WTC11 (cell line): ENCODE measurements at regions not wholly inside any gene's neighbourhood (a gene's known extent, or its start where the extent isn't known, plus 50 kb on each side); places are given as distances from the start of the nearest gene placed in this dataset.

Experiments used
- ATAC-seq: fragments of 200-7000 bp; cut with Tn5 transposase; 2 replicates; pipeline ENCODE4 v1.10.0; 2021; ENCODE audit warnings: mild to moderate bottlenecking, moderate library complexity
- CTCF ChIA-PET: fragments of 300-600 bp; sonication (Branson Sonifier 250); formaldehyde crosslinking; loops from one replicate; lab custom pipeline; 2021; ENCODE audit warnings: antibody characterized with exemption; lab: Charles Lee
- POLR2A ChIA-PET: fragments of 350-600 bp; sonication (Branson Sonifier 250); formaldehyde crosslinking; loops from one replicate; lab custom pipeline; 2021; ENCODE audit warnings: antibody characterized with exemption; lab: Charles Lee
- DNase-seq: peaks from one replicate; pipeline ENCODE4 v3.0.0; 2021; ENCODE audit warnings: low spot score
- H3K27ac Mint-ChIP-seq: 2 replicates; pipeline ENCODE4 v1.8.0; 2021; ENCODE audit warnings: mixed read lengths
- H3K27me3 Mint-ChIP-seq: 2 replicates; pipeline ENCODE4 v1.8.0; 2021; ENCODE audit warnings: low read depth, mild to moderate bottlenecking, moderate library complexity, mixed read lengths
- H3K36me3 Mint-ChIP-seq: 2 replicates; pipeline ENCODE4 v1.8.0; 2021; ENCODE audit warnings: mixed read lengths
- H3K4me1 Mint-ChIP-seq: 2 replicates; pipeline ENCODE4 v1.8.0; 2022; ENCODE audit warnings: mixed read lengths
- H3K4me3 Mint-ChIP-seq: 2 replicates; pipeline ENCODE4 v1.8.0; 2021; ENCODE audit warnings: mild to moderate bottlenecking, moderate library complexity, mixed read lengths
- H3K9me3 Mint-ChIP-seq: 2 replicates; pipeline ENCODE4 v1.8.0; 2021; ENCODE audit warnings: mixed read lengths
- ATF1 ChIP-seq: sonication (generic); formaldehyde crosslinking; IDR thresholded peaks from 2 replicates; pipeline ENCODE4 v1.8.1; 2023; ENCODE audit warnings: mild to moderate bottlenecking, moderate library complexity, missing genetic modification reagents
- E2F1 ChIP-seq: sonication (generic); formaldehyde crosslinking; IDR thresholded peaks from 2 replicates; pipeline ENCODE4 v1.8.0; 2022; ENCODE audit warnings: mild to moderate bottlenecking, missing genetic modification reagents
- FOXJ3 ChIP-seq: sonication (generic); formaldehyde crosslinking; IDR thresholded peaks from 2 replicates; pipeline ENCODE4 v1.9.0; 2021; ENCODE audit warnings: missing genetic modification reagents, mild to moderate bottlenecking, borderline replicate concordance
- GRHL2 ChIP-seq: fragments of 250-450 bp; sonication (Bioruptor Pico); IDR thresholded peaks from 2 replicates; pipeline ENCODE4 v1.8.0; 2022; ENCODE audit warnings: mild to moderate bottlenecking, moderate library complexity; ENCODE audit not compliant: insufficient replicate concordance, severe bottlenecking
- GTF2I ChIP-seq: fragments of 250-450 bp; sonication (Bioruptor Pico); conservative IDR thresholded peaks from 2 replicates; pipeline ENCODE4 v1.4.0; 2021; ENCODE audit warnings: mild to moderate bottlenecking
- JAZF1 ChIP-seq: fragments of 250-450 bp; sonication (Bioruptor Pico); IDR thresholded peaks from 2 replicates; pipeline ENCODE4 v1.9.0; 2021; ENCODE audit warnings: moderate library complexity, mild to moderate bottlenecking, inconsistent platforms
- KAT7 ChIP-seq: sonication (generic); formaldehyde crosslinking; IDR thresholded peaks from 2 replicates; pipeline ENCODE4 v1.8.1; 2023; ENCODE audit warnings: missing genetic modification reagents, mild to moderate bottlenecking, borderline replicate concordance
- NR1H2 ChIP-seq: sonication (generic); formaldehyde crosslinking; IDR thresholded peaks from 2 replicates; pipeline ENCODE4 v1.9.0; 2021; ENCODE audit warnings: mild to moderate bottlenecking, moderate library complexity, missing genetic modification reagents
- NR3C1 ChIP-seq: sonication (generic); formaldehyde crosslinking; conservative IDR thresholded peaks from 2 replicates; pipeline ENCODE4 v1.8.1; 2023; ENCODE audit warnings: low read depth, mild to moderate bottlenecking, missing genetic modification reagents
- STAT6 ChIP-seq: sonication (generic); formaldehyde crosslinking; conservative IDR thresholded peaks from 2 replicates; pipeline ENCODE4 v1.8.1; 2023; ENCODE audit warnings: mild to moderate bottlenecking, low read depth, missing genetic modification reagents, moderate library complexity
- TP53 ChIP-seq: sonication (generic); formaldehyde crosslinking; IDR thresholded peaks from 2 replicates; pipeline ENCODE4 v1.8.1; 2023; ENCODE audit warnings: mild to moderate bottlenecking, missing genetic modification reagents
- ZBTB21 ChIP-seq: sonication (generic); formaldehyde crosslinking; IDR thresholded peaks from 2 replicates; pipeline ENCODE4 v1.8.1; 2023; ENCODE audit warnings: mild to moderate bottlenecking, missing genetic modification reagents, borderline replicate concordance
- ZBTB43 ChIP-seq: sonication (generic); formaldehyde crosslinking; IDR thresholded peaks from 2 replicates; pipeline ENCODE4 v1.8.1; 2023; ENCODE audit warnings: mild to moderate bottlenecking, missing genetic modification reagents
- ZNF138 ChIP-seq: sonication (generic); formaldehyde crosslinking; conservative IDR thresholded peaks from 2 replicates; pipeline ENCODE4 v1.8.1; 2022; ENCODE audit warnings: mild to moderate bottlenecking, moderate library complexity, missing genetic modification reagents
- ZNF425 ChIP-seq: fragments of 250-450 bp; sonication (Bioruptor Pico); conservative IDR thresholded peaks from 2 replicates; pipeline ENCODE4 v1.9.0; 2021; ENCODE audit warnings: mild to moderate bottlenecking
- ZNF512 ChIP-seq: sonication (generic); formaldehyde crosslinking; IDR thresholded peaks from 2 replicates; pipeline ENCODE4 v1.8.1; 2022; ENCODE audit warnings: missing genetic modification reagents, borderline replicate concordance
- TF ChIP-seq, protein P1 (sequence below): sonication (generic); formaldehyde crosslinking; IDR thresholded peaks from 2 replicates; pipeline ENCODE4 v1.8.1; 2023; ENCODE audit warnings: mild to moderate bottlenecking, missing genetic modification reagents, moderate library complexity
- TF ChIP-seq, protein P2 (sequence below): fragments of 250-450 bp; sonication (Bioruptor Pico); IDR thresholded peaks from 2 replicates; pipeline ENCODE4 v1.9.0; 2021; ENCODE audit warnings: mild to moderate bottlenecking

GRCh38 chr13:31929031-31929770 is 102.4 kb upstream of the FRY start:
- no peak overlapping the region for H3K27ac Mint-ChIP-seq
- TF ChIP-seq ATF1 (CRISPR knock-in tag): no peak
- TF ChIP-seq NR1H2 (CRISPR knock-in tag): no peak
- no peak for TF ChIP-seq GTF2I (CRISPR knock-in tag)
- TF ChIP-seq JAZF1: no peak
- TF ChIP-seq, protein P1, sequence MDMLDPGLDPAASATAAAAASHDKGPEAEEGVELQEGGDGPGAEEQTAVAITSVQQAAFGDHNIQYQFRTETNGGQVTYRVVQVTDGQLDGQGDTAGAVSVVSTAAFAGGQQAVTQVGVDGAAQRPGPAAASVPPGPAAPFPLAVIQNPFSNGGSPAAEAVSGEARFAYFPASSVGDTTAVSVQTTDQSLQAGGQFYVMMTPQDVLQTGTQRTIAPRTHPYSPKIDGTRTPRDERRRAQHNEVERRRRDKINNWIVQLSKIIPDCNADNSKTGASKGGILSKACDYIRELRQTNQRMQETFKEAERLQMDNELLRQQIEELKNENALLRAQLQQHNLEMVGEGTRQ (CRISPR knock-in tag): no peak
- TF ChIP-seq ZNF425 (CRISPR knock-in tag): no peak
- TF ChIP-seq, protein P2, sequence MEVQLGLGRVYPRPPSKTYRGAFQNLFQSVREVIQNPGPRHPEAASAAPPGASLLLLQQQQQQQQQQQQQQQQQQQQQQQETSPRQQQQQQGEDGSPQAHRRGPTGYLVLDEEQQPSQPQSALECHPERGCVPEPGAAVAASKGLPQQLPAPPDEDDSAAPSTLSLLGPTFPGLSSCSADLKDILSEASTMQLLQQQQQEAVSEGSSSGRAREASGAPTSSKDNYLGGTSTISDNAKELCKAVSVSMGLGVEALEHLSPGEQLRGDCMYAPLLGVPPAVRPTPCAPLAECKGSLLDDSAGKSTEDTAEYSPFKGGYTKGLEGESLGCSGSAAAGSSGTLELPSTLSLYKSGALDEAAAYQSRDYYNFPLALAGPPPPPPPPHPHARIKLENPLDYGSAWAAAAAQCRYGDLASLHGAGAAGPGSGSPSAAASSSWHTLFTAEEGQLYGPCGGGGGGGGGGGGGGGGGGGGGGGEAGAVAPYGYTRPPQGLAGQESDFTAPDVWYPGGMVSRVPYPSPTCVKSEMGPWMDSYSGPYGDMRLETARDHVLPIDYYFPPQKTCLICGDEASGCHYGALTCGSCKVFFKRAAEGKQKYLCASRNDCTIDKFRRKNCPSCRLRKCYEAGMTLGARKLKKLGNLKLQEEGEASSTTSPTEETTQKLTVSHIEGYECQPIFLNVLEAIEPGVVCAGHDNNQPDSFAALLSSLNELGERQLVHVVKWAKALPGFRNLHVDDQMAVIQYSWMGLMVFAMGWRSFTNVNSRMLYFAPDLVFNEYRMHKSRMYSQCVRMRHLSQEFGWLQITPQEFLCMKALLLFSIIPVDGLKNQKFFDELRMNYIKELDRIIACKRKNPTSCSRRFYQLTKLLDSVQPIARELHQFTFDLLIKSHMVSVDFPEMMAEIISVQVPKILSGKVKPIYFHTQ (CRISPR knock-in tag): no peak
- no peak for TF ChIP-seq ZBTB21 (CRISPR knock-in tag)
- no peak for TF ChIP-seq GRHL2
- no peak for TF ChIP-seq NR3C1 (CRISPR knock-in tag)
- no peak for TF ChIP-seq FOXJ3
- TF ChIP-seq KAT7 (CRISPR knock-in tag): no peak
- TF ChIP-seq ZNF512 (CRISPR knock-in tag): no peak
- no peak for TF ChIP-seq E2F1 (CRISPR knock-in tag)
- TF ChIP-seq TP53 (CRISPR knock-in tag): no peak
- TF ChIP-seq ZNF138 (CRISPR knock-in tag): no peak
- TF ChIP-seq STAT6 (CRISPR knock-in tag): no peak
- no peak for TF ChIP-seq ZBTB43
- TF ChIP-seq, all 79 proteins: peak for 0
- Mint-ChIP-seq H3K4me3 (no peak overlapping the region), H3K9me3 (no peaks in the 10 kb centered on the region), H3K36me3 (no peaks in the 10 kb centered on the region), H3K4me1 (peaks cover 8% of the 10 kb centered on the region), H3K27me3 (no peaks in the 10 kb centered on the region)
- ChIA-PET CTCF (interaction anchor here (0.6 to 1.7 kb wide), 3 partner anchors 19 to 339 kb away, joined by 3 to 12 read pairs (median 3); no protein-coding TSS in a partner anchor), POLR2A (no interaction called here)
- no peak for ATAC-seq
- no peak for DNase-seq
